ENCODE measurements at regions not wholly inside any gene's neighbourhood (a gene's known extent, or its start where the extent isn't known, plus 50 kb on each side); places are given as distances from the start of the nearest gene placed in this dataset.

DNA sequence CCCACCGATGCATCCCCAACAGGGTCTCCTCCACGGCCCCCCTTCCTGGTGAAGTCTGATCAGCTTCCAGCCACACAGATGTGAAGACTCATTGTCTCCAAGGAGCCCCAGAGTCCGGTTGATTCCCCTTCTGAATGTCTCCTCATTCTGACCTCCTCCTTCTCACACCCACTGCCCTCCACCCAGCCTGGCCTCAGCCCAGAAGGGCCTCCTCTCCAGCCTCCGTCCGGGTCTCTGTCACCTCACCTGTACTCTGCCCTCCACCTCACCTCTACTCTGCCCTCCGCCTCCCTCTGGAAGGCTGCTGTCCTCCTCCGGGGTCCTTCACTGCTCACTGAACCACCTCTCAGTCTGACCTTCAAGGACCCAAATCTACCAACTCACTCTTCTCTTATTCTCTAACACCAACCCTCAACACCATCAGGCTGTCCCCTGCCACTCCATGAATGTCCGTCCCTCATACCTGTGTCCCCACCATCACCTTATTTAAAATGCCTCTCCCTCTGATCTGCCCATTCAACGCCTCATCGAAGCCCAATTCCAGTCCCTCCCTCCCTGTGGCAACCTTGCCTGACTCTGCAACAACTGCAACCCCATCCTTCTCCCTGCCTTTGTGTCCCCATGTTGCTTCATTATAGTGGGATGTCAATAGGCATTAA, 201.2 kb downstream of the TOMM20 start:
- Mint-ChIP-seq H3K27ac (peak overlapping the region in 2 of 3 experiments; percentile 11 to 12; a peak in 4 of 7 replicates), H3K4me1 (peaks cover 39 to 40% of the 10 kb centered on the region in 2 experiments), H3K27me3 (ENCODE audit: low read depth) (peaks cover 14% of the 10 kb centered on the region), H3K4me3 (no peak overlapping the region; a peak in 1 of 5 replicates), H3K36me3 (ENCODE audit: insufficient read depth in 1 of 3, low read depth in 3 of 3) (no peaks in the 10 kb centered on the region), H3K9me3 (no peaks in the 10 kb centered on the region)
- no peak overlapping the region for H2AK5ac ChIP-seq (ENCODE audit: insufficient read length, low read length)
- H3K14ac ChIP-seq (ENCODE audit: insufficient read depth, low read length), result no peak overlapping the region
- TF ChIP-seq, protein P1, sequence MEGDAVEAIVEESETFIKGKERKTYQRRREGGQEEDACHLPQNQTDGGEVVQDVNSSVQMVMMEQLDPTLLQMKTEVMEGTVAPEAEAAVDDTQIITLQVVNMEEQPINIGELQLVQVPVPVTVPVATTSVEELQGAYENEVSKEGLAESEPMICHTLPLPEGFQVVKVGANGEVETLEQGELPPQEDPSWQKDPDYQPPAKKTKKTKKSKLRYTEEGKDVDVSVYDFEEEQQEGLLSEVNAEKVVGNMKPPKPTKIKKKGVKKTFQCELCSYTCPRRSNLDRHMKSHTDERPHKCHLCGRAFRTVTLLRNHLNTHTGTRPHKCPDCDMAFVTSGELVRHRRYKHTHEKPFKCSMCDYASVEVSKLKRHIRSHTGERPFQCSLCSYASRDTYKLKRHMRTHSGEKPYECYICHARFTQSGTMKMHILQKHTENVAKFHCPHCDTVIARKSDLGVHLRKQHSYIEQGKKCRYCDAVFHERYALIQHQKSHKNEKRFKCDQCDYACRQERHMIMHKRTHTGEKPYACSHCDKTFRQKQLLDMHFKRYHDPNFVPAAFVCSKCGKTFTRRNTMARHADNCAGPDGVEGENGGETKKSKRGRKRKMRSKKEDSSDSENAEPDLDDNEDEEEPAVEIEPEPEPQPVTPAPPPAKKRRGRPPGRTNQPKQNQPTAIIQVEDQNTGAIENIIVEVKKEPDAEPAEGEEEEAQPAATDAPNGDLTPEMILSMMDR (conservative IDR thresholded peaks at IDR 0.05), result no peak
- no peak overlapping the region for H2BK120ac ChIP-seq (ENCODE audit: low read depth, low read length, poor library complexity, severe bottlenecking)
- H2BK5ac ChIP-seq (ENCODE audit: insufficient read length, low read length), result no peak overlapping the region
- H2BK15ac ChIP-seq (ENCODE audit: low read depth, low read length), result no peak overlapping the region
- H3K56ac ChIP-seq (ENCODE audit: insufficient read length, low read depth, low read length), result no peak overlapping the region
- no peak overlapping the region for H3K4ac ChIP-seq (ENCODE audit: low read depth, low read length)
- H2BK20ac ChIP-seq (ENCODE audit: low read depth, low read length, poor library complexity, severe bottlenecking), result no peak overlapping the region
- no peak overlapping the region for H4K8ac ChIP-seq (replicated peaks; ENCODE audit: insufficient read length, low read depth, low read length)
- no peaks in the 10 kb centered on the region for H3K23me2 ChIP-seq (ENCODE audit: insufficient read length, low read depth, low read length, poor library complexity, severe bottlenecking)
- no peak overlapping the region for H2AFZ ChIP-seq (ENCODE audit: low read length)
- peaks cover 3% of the 10 kb centered on the region; the same call in 1 of the 2 replicates for H3K4me1 ChIP-seq (ENCODE audit: insufficient read depth, low read length)
- no peak overlapping the region for H3K18ac ChIP-seq (ENCODE audit: insufficient read length, low read depth, low read length)
- H4K91ac ChIP-seq (ENCODE audit: insufficient read length, low read depth, low read length), result no peak overlapping the region
- H3K27me3 ChIP-seq (ENCODE audit: insufficient read depth, low read length), result no peaks in the 10 kb centered on the region
- no peaks in the 10 kb centered on the region for H3K79me1 ChIP-seq (ENCODE audit: insufficient read depth, low read depth, low read length, poor library complexity, severe bottlenecking)
- no peak overlapping the region for H3K4me2 ChIP-seq (ENCODE audit: insufficient read depth, insufficient read length, low read length)
- H3T11ph ChIP-seq (ENCODE audit: low read length), result no peak overlapping the region
- H3K27ac ChIP-seq (ENCODE audit: insufficient read length, low read depth, low read length), result no peak overlapping the region
- peak; percentile 14 for DNase-seq
- H3K23ac ChIP-seq (ENCODE audit: insufficient read length, low read depth, low read length), result no peak overlapping the region
- no peaks in the 10 kb centered on the region for H4K20me1 ChIP-seq (ENCODE audit: control insufficient read depth, insufficient read depth, insufficient read length)
- H3K9ac ChIP-seq (ENCODE audit: extremely low read depth, insufficient read length, low read length), result no peak overlapping the region
- no peaks in the 10 kb centered on the region for H3K79me2 ChIP-seq (ENCODE audit: insufficient read depth, low read length)
- no CpG with 5 or more reads among the region's 10 CpGs for WGBS (ENCODE audit: extremely low coverage, insufficient read length, low lambda C conversion rate)
- no peaks in the 10 kb centered on the region for H3K9me3 ChIP-seq (ENCODE audit: control insufficient read depth, low read depth, low read length)
- H2BK12ac ChIP-seq (ENCODE audit: insufficient read length, low read depth, low read length), result no peak overlapping the region
- no peak overlapping the region for H4K5ac ChIP-seq (ENCODE audit: insufficient read length, low read depth, low read length)

All from H9 (cell line).